ENCODE measurements at regions not wholly inside any gene's neighbourhood (a gene's known extent, or its start where the extent isn't known, plus 50 kb on each side); places are given as distances from the start of the nearest gene placed in this dataset.
"Not testable (repeated sequence)": the region's sequence is repeated elsewhere in the genome, so short reads cannot be mapped to it uniquely, and the experiment has no call there.

GRCh38 chr5:155780260-155780659 is 546.7 kb upstream of the SGCD start:
- no peak for DNase-seq

GRCh38 chr5:155783246-155783645 is 543.7 kb upstream of the SGCD start:
- DNase-seq = no peak

- DNase-seq = no peak
Observed at GRCh38 chr5:155783791-155784190, 543.2 kb upstream of the SGCD start.

- DNase-seq = no peak
Observed at GRCh38 chr5:155786108-155786507, 540.9 kb upstream of the SGCD start.

GRCh38 chr5:155792873-155793272 is 534.1 kb upstream of the SGCD start:
- DNase-seq = no peak

GRCh38 chr5:155794795-155795194 is 532.2 kb upstream of the SGCD start:
- DNase-seq = no peak

- no peak for DNase-seq
Observed at GRCh38 chr5:155799308-155799707, 527.7 kb upstream of the SGCD start.

GRCh38 chr5:155807884-155808576 is 518.9 kb upstream of the SGCD start:
- DNase-seq = no peak

DNA sequence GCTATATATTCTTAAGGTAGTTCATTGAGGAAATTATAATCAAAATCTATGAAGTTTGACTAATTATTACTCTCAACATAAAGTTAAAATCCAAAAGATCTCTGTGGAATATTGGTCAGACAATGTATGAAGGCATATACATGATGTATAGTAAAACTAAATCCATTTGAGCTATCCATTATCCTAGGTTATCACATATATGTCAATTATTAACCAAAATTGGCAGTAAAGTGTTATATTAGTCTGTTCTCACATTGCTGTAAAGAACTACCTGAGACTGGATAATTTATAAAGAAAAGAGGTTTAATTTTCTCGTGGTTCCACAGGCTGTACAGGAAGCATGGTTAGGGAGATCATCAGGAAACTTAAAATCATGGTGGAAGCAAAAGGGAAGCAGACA is 511.7 kb upstream of the SGCD start:
- no peak for DNase-seq

GRCh38 chr5:155822177-155822576 is 504.8 kb upstream of the SGCD start:
- no peak for DNase-seq

DNA sequence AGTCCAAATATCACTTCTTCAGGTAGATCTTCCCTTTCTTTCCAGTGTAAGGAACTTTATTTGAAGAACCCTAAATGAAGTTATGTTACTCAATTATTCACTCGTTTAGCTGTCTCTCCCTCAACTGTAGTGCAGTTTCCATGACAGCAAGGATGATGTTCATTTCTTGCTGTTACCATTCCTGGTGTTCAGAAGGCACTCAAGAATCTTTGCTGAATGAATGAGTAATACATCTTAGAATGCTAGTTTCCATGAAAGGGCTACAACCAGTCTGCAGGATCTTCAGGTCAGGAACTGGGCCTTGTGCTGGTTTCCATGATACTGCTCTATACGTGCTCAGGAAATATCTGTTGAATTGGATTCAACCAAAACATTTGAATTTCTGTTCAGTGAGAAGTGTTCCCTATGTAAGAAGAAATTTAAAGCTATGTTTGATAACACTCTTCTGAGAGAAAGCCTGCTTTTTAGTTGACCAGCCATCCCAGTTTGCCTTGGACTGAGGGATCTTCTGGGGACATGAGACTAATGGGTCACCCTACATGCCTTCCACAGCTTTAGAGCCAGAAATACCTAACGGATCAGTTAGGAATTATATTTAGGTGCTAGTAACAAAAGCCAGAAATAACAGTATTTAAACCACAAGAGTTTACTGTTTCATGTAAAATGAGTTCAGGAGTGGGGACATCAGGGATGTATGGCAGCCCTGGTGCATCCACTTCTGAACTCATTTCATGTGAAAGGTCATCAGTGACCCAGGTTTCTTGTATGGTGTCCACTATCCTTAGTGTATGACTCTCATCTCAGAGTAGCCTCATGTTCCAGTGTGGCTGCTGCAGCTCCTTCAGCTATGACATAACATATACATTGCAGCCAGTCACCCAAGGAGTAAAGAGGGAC is 500.1 kb upstream of the SGCD start:
- DNase-seq = no peak

- not testable (repeated sequence) for DNase-seq
Observed at GRCh38 chr5:155827508-155827815, 499.5 kb upstream of the SGCD start.

DNA sequence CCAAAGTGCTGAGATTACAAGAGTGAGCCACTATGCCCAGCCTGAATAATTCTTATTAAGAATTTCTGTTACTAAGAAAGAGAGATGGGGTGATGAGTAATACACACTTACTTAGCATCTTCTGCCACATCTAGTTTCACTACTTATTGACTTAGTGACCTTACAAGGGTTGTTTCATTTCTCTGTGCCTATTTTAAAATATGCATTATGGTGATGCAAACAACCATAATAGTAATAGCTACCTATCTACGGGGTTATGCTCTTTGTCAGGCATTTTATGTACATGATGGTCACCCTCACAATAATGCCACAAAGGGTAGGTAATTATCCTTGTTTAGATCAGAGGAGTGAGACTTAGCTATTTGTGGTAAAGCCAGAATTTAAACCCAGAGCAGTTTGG is 499.0 kb upstream of the SGCD start:
- no peak for DNase-seq

DNA sequence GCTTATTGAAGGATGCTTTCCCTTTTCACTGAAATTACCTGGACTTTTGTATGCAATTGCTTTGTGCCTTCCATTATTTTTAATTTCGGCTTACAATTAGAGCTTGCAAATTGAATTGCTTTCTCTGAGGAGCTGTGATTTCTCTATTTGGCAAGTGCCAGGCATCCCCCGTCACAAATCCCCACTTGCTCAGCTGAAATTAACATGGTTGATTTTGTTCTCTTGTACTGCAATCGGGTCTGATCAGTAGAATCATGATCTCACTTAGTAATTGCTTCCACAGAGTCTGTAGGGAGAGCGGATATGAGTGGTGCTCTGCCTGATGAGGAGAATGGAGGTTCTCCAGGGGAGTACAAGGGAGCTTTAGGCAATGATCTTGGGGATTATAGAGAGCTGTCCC is 495.5 kb upstream of the SGCD start:
- DNase-seq = no peak

DNA sequence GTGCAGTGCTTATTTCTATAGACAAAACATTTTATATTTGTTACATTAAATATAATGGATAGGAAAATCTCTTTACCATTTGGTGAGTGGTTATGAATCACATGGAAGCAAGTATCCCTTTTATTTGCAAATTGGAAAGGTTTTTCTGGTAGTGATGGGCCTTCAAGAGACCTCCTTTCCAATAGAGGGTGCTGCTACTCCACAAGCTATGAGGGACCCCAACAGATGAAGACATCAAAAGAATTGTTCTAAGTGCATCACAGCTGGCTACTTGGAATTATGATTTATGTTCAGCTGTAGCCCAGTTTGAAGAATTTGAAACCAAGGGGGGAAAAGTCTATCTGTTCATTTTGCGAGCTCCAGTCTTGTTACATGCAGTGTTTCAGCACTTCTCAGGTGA is 493.7 kb upstream of the SGCD start:
- DNase-seq = no peak

GRCh38 chr5:155834271-155834975 is 492.5 kb upstream of the SGCD start:
- DNase-seq = no peak

DNA sequence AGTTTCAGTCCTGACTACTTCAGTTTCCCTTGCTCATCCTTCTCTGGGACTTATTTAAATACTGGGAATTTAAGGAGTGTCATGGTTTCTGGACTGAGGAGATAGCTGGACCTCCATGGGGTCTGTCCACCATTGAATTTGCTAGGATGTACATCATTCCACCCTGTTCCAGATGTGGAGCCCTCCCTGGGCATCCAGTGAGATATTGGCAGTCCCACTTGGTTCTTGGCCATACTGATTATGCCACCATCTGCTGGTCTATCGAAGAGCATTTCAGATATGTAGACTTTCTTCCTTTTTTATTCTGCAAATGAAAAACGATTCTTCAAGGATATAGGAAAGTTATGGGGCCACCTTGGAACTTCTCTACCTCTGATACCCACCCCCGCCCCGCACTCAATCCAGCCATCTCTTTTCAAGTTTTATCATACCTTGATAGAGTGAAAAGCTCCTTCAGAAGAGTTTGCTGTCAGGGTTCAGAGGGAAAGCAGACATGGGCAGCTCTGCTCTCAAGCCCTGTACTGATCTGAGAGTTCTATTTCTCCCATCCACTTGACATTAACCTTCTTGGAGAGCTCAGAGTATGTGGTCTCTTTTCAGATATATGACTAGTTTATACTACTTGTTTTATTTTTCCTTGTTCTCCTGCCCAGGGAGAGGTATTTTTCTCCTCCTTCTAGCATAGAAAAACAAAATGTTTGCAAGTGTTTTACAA is 490.7 kb upstream of the SGCD start:
- DNase-seq = no peak

DNA sequence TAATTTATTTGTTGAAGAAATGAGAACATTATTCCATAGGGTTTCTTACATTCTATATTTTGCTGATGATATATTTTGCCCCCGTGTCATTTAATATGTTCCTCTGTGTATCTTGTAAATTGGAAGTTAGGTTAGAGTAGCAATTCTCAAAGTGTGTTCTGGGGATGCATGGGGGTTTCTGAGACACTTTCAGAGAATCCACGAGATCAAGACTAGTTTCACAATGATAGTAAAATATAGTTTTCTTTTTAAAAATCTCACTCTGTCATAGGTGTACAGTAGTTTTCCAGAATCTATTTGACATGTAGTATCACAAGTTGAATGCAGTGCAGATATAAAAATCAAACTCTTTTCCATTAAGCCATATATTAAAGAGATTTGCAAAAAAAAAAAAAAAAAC is 488.6 kb upstream of the SGCD start:
- no peak for DNase-seq

DNA sequence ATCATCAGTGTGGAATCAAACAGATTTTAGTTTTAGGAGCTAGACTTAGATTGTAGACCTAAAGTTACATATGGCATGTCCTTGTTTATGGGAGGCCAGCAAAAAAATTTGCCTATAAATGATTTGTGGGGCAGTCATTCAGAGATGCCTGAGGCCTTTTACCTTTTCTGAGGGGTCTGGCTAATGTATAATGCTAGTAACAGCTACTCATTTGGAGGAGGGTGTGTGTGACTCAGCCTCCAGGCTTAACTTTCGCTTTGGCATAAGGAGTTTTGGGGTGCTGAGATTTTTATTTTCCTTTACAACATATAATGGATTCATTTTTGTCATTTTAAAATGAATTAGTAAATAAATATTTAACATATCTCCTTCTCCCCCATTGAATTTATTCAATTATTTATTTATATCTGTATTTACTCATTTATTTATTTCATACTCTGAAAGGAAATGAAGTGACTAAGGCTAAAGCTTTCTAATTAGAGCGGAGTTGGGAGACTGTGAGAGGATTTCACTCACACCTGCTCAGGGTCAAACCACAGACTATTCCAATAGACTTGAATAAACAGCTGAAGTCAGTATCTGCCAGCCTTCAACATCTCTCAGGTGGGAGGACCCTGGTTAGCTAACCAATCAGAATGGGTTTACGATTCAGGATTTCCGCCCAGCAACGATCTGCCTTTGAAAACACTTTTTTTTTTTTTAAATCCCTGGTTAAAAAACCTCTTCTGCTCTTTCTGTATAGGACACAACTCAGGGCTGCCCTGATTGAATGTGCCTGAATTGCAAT is 487.5 kb upstream of the SGCD start:
- DNase-seq = no peak

- DNase-seq = no peak
Observed at GRCh38 chr5:155844542-155844941, 482.4 kb upstream of the SGCD start.

- DNase-seq = no peak
Observed at GRCh38 chr5:155850370-155850769, 476.6 kb upstream of the SGCD start.

GRCh38 chr5:155866971-155867370 is 460.0 kb upstream of the SGCD start:
- no peak for DNase-seq

Data from NCI-H1092 (cell line).